Stimulated activated CD4-positive, alpha-beta T cell treated with anti-CD3 and anti-CD28 coated beads, Interleukin-2, amount 100 ng/mL, for 24 hours (primary cell): ENCODE measurements at regions not wholly inside any gene's neighbourhood (a gene's known extent, or its start where the extent isn't known, plus 50 kb on each side); places are given as distances from the start of the nearest gene placed in this dataset.
"Not testable (repeated sequence)": the region's sequence is repeated elsewhere in the genome, so short reads cannot be mapped to it uniquely, and the experiment has no call there.

ENCODE experiments used
- DNase-seq, 2 donors: peaks; one replicate each; pipeline ENCODE4 v3.0.0-alpha.2; 2020

DNA sequence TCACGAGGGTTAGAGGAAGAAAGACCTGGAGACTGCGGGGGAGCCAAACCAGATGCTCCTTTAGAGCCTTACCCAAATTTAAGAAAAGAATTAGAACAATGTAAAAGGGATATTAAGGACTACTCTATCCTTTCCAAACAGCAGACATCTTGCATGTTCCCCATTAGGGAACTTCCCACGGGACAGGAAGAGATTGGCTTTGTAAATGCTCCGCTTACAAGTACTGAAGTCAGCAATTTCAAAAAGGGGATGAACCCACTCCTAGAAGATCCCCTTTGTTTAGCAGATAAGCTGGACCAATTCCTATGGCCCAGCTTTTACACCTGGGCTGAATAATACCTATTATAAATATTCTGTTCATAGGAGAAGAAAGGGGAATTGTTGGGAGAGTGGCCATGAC is 74.2 kb downstream of the APOBEC1 start:
- DNase-seq = no peak

DNA sequence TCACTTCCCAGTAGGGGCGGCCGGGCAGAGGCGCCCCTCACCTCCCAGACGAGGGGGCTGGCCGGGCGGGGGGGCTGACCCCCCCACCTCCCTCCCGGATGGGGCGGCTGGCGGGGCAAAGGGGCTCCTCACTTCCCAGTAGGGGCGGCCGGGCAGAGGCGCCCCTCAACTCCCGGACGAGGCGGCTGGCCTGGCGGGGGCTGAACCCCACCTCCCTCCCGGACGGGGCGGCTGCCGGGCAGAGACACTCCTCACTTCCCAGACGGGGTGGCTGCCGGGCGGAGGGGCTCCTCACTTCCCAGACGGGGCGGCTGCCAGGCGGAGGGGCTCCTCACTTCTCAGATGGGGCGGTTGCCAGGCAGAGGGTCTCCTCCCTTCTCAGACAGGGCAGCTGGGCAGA is 75.6 kb downstream of the APOBEC1 start:
- not testable (repeated sequence) for DNase-seq

DNA sequence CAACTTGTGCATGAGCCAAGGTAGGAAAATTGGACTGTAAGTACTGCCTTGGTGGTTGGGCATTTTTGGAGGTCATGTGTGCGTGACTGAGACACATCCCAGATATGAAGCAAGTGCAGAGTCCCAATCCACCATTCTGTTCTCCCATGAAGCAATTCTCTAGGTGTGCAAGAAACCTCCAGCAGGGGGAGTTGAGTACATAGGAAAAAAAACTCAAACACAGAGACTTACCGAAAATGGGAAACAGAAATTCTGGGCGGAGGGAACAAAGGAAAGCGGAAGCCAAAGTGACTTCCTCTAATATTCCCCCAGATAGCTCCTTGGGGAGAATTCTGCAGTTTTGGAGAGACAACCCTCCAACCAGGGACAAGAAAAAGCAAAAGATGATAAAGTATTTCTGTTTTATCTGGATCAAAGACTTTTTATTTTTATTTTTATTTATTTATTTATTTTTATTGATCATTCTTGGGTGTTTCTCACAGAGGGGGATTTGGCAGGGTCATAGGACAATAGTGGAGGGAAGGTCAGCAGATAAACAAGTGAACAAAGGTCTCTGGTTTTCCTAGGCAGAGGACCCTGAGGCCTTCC is 76.9 kb downstream of the APOBEC1 start:
- DNase-seq = peak; percentile 47 to 50

DNA sequence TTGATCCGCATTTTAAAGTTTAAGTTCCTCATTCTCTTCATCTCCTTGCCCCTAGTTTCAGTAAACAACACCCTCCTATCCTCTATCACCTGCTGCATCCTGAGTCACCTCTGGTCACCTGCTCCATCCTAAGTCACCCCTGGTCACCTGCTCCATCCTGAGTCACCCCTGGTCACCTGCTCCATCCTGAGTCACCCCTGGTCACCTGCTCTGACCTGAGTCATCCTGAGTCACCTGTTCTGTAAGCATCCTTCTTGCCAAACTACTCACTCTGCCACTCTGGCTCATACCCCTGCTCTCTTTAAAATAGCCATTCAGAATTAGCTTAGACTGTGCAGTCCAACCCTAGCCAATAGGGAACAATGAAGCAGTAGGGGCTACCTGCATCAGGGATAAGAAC is 80.6 kb upstream of the CD163 start:
- DNase-seq = not testable (repeated sequence)

DNA sequence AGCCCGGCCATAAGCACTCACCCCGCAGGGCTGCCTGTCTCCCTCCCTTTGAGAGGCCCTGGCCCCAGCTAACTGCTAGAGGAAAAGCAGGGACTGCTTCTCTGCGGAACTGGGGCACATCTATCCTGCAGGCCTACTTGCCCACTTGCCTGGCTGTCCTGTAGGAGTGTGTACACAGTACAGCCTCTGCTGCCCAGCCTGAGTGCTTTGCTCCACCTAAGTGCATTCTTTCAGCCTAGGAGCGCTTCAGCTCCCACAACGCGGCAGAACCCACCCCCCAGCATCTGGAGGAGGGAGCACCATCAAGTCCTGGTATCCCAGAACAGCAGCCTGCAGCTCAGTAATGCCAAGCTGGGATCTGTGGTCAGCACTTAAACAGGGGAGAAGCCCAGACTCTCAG is 79.9 kb upstream of the CD163 start:
- no peak for DNase-seq

DNA sequence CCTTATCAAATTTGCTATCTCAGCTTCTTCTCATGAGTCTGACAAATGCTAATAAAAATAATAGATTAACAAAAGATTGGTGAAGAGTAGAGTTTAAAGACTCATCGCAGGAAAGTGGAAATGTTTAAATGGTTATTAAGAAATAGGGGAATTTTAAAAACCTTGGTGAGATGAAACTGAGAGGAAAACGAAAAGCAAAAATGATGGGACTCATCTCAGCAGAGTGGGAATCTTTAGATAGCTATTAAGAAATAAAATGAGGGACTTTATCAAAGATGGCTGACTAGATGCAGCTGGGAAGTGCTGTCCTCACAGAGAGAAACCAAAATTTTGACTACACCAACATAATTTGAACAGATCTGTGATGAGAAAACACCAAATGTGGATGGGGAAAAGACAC is 79.2 kb upstream of the CD163 start:
- no peak for DNase-seq

DNA sequence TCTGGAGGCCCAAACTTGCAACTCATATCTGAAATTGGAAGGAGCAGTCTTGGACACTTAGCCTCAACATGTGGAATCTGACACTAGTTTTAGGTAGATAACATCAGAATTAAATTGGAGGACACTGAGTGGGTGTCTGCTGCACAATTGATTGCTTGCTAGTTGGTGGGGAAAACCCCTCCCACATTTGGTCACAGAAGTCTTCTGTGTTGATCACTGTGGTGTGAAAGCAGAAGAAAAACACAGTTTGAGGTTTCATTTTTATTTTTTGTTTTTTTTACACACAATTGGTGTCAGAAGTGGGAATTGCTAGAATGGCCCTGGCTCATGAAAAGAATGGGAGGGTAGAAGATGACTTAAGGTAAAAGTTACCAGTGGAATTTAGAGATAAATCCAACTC is 78.0 kb upstream of the CD163 start:
- DNase-seq = no peak

DNA sequence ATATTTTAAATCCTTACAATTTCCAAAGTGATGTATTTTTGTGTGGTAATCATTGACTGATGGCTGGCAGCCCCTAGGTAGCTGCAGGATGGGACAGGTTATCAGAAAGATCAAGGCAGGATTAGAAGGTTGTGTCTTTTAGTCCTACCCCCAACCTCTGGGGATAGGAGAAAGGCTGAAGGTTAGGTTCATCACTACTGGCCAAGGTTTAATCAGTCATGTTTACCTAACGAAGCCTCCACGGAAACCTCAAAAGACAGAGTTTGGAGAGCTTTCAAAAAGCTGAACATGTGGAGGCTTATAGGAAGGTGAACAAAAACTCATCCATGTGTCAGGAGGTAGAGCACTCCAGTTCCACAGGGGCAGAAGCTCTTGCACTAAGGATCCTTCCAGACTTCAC is 77.5 kb upstream of the CD163 start:
- DNase-seq = no peak

DNA sequence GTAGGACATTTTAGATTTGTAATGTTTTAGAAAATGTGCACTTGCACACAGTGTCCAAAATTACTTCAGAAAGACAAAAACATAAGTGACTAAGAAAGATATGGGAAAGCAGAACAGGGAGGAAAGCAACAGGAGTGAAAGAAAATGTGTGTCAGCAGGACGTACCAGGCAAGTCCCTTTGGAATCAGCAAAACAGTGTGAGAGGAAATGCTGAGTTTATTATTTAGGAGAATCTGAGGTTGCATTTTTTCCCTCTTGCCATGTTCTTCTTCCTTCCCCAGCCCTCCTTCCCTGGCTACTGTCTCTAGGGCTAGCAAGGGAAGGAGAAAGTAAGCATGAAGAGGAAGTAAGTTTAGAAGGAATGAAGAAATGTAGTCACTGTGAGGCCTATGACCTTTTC is 67.7 kb upstream of the CD163 start:
- no peak for DNase-seq

DNA sequence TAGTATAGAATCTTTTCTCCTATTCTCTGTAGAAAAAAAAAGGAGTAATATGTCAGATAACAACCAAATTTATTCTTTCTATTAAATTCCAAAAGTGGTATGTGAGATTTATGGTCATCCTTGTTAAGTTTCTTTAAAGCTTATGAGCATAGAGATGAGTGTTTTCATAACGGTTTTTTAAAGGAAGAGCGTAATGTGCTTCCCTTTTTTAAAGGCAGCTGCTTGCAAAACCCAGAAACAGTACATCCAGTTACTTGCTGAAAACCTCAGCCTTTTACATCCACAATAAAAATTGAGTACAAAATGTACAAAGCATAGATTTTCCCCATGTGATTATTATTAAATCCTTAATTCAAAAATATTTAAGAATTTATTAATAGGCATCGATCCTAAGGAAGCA is 53.6 kb upstream of the CD163 start:
- DNase-seq = no peak

DNA sequence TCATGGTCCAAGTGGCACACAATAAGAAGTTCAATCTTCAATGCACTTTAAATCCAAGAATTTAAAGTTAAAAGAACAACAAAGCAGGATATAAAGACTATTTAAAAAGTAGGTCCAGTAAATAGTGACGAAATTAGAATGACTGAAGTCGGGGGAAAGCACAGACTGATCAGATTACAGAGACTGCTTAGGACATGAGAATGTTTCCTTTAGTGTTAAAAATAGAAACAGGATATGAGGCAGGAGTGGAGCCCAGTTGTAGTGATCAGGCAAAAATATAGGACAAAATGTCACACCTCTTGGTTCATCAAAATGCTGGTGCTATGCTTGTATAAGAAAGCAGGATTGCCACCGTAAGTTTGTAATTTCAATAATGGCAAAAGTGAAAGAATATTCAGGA is 52.2 kb upstream of the CD163 start:
- no peak for DNase-seq

DNA sequence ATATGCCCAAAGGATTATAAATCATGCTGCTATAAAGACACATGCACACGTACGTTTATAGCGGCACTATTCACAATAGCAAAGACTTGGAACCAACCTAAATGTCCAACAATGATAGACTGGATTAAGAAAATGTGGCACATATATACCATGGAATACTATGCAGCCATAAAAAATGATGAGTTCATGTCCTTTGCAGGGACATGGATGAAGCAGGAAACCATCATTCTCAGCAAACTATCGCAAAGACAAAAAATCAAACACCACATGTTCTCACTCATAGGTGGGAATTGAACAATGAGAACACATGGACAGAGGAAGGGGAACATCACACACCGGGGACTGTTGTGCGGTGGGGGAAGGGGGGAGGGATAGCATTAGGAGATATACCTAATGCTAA is 51.3 kb upstream of the CD163 start:
- not testable (repeated sequence) for DNase-seq
